Astrocyte (in vitro differentiated cells and primary cell): ENCODE measurements at regions not wholly inside any gene's neighbourhood (a gene's known extent, or its start where the extent isn't known, plus 50 kb on each side); places are given as distances from the start of the nearest gene placed in this dataset.
A peak's percentile ranks its signal among the peaks of the same experiment; 100 is the strongest.

Source experiments
- DNase-seq: peaks from one replicate; pipeline ENCODE4 v3.0.0-alpha.2; 2010; ENCODE audit warnings: low read depth
- FAIRE-seq: peaks from 2 replicates; lab custom pipeline; 2011; peaks lifted over from hg19 to GRCh38; lab: Jason Lieb, UNC
- H2AFZ ChIP-seq: 2 replicates; pipeline ENCODE4 v1.6.0; 2012; ENCODE audit warnings: low read depth, low read length, inconsistent platforms
- H3K27ac ChIP-seq: 2 replicates; pipeline ENCODE4 v1.5.1; 2011; ENCODE audit warnings: low read depth, low read length, inconsistent platforms
- H3K27me3 ChIP-seq: 2 replicates; pipeline ENCODE4 v1.6.0; 2011; ENCODE audit warnings: low read length, inconsistent platforms; ENCODE audit not compliant: insufficient read depth
- H3K36me3 ChIP-seq: 2 replicates; pipeline ENCODE4 v1.5.1; 2011; ENCODE audit warnings: low read length, inconsistent platforms; ENCODE audit not compliant: insufficient read depth
- H3K4me1 ChIP-seq: 2 replicates; pipeline ENCODE4 v1.5.1; 2011; ENCODE audit warnings: low read length, inconsistent platforms; ENCODE audit not compliant: insufficient read depth
- H3K4me2 ChIP-seq: 2 replicates; pipeline ENCODE4 v1.6.0; 2012; ENCODE audit warnings: low read length, inconsistent platforms
- H3K4me3 ChIP-seq: 2 replicates; pipeline ENCODE4 v1.5.1; 2011; ENCODE audit warnings: low read depth, mild to moderate bottlenecking, low read length, inconsistent platforms; ENCODE audit not compliant: insufficient read depth
- H3K79me2 ChIP-seq: 2 replicates; pipeline ENCODE4 v1.6.0; 2012; ENCODE audit warnings: mild to moderate bottlenecking, low read length, inconsistent platforms; ENCODE audit not compliant: insufficient read depth
- H3K9ac ChIP-seq: 2 replicates; pipeline ENCODE4 v1.6.0; 2012; ENCODE audit warnings: mild to moderate bottlenecking, low read length, inconsistent platforms
- H3K9me3 ChIP-seq: 2 replicates; pipeline ENCODE4 v1.5.1; 2012; ENCODE audit warnings: low read depth, mild to moderate bottlenecking, low read length, inconsistent platforms; ENCODE audit not compliant: insufficient read depth
- H4K20me1 ChIP-seq: 2 replicates; pipeline ENCODE4 v1.6.0; 2012; ENCODE audit warnings: low read length, inconsistent platforms; ENCODE audit not compliant: insufficient read depth
- H3K27ac Mint-ChIP-seq: one replicate; pipeline ENCODE4 v1.8.0; 2021; ENCODE audit warnings: mild to moderate bottlenecking, mixed read lengths; ENCODE audit not compliant: unreplicated experiment
- H3K27me3 Mint-ChIP-seq: one replicate; pipeline ENCODE4 v1.8.0; 2021; ENCODE audit warnings: low read depth, mixed read lengths; ENCODE audit not compliant: unreplicated experiment
- H3K36me3 Mint-ChIP-seq: one replicate; pipeline ENCODE4 v1.8.0; 2021; ENCODE audit warnings: low read depth, mixed read lengths; ENCODE audit not compliant: unreplicated experiment
- H3K4me1 Mint-ChIP-seq: one replicate; pipeline ENCODE4 v1.8.0; 2021; ENCODE audit warnings: low read depth, mixed read lengths; ENCODE audit not compliant: unreplicated experiment
- H3K4me3 Mint-ChIP-seq: one replicate; pipeline ENCODE4 v1.8.0; 2021; ENCODE audit warnings: mild to moderate bottlenecking, moderate library complexity, mixed read lengths; ENCODE audit not compliant: unreplicated experiment
- H3K9me3 Mint-ChIP-seq: one replicate; pipeline ENCODE4 v1.8.0; 2021; ENCODE audit warnings: mild to moderate bottlenecking, mixed read lengths; ENCODE audit not compliant: unreplicated experiment
- CTCF ChIP-seq: IDR thresholded peaks from 2 replicates; pipeline ENCODE4 v1.5.1; 2011; ENCODE audit warnings: low read depth, mild to moderate bottlenecking, inconsistent platforms, low read length, moderate library complexity; ENCODE audit not compliant: insufficient read depth
- EZH2 ChIP-seq: IDR thresholded peaks from 2 replicates; pipeline ENCODE4 v1.6.1; 2012; ENCODE audit warnings: mild to moderate bottlenecking, low read length, inconsistent platforms; ENCODE audit not compliant: insufficient read depth

DNA sequence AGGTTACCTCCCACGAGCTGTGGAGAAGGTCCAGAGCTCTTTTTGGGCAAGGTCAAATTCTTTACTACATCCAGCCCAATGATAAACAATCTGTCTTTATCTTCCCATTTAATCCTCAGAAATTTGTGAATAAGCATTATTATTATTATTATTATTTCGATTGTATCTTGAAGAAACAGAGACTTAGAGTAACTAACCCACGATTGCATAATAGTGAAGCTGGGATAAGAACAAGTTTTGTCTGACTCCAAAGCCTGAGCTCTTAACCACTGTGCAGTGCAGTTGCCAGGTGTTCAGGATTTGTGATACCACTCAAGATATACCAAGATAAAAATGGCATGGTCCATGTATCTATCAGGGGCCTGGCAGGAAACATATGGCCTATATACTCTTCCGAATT lies 166.5 kb upstream of the LDB2 start:
- Mint-ChIP-seq H3K4me3 (no peak overlapping the region), H3K4me1 (peaks cover 17% of the 10 kb centered on the region), H3K27ac (no peak overlapping the region), H3K36me3 (no peaks in the 10 kb centered on the region), H3K27me3 (no peaks in the 10 kb centered on the region), H3K9me3 (no peaks in the 10 kb centered on the region)
- H3K36me3 ChIP-seq: no peaks in the 10 kb centered on the region
- H3K4me1 ChIP-seq: peaks cover 35% of the 10 kb centered on the region
- no peak overlapping the region for H3K4me2 ChIP-seq
- TF ChIP-seq CTCF: no peak
- no peak for TF ChIP-seq EZH2
- H3K4me3 ChIP-seq: no peak overlapping the region
- H3K9me3 ChIP-seq: no peaks in the 10 kb centered on the region
- no peak overlapping the region for H2AFZ ChIP-seq
- no peak for DNase-seq
- no peak for FAIRE-seq
- H3K27ac ChIP-seq: no peak overlapping the region
- H3K79me2 ChIP-seq: no peaks in the 10 kb centered on the region
- H3K9ac ChIP-seq: no peak overlapping the region
- H3K27me3 ChIP-seq: no peaks in the 10 kb centered on the region
- H4K20me1 ChIP-seq: no peaks in the 10 kb centered on the region

GRCh38 chr4:17063888-17064287 lies 165.4 kb upstream of the LDB2 start:
- Mint-ChIP-seq H3K36me3 (no peaks in the 10 kb centered on the region), H3K4me3 (no peak overlapping the region), H3K27me3 (no peaks in the 10 kb centered on the region), H3K27ac (no peak overlapping the region), H3K4me1 (peaks cover 17% of the 10 kb centered on the region), H3K9me3 (no peaks in the 10 kb centered on the region)
- H4K20me1 ChIP-seq: no peaks in the 10 kb centered on the region
- H3K4me2 ChIP-seq: peak overlapping the region; percentile 42
- peak; percentile 82 for DNase-seq
- H3K36me3 ChIP-seq: no peaks in the 10 kb centered on the region
- TF ChIP-seq EZH2: no peak
- no peak for TF ChIP-seq CTCF
- no peak overlapping the region for H3K4me3 ChIP-seq
- no peaks in the 10 kb centered on the region for H3K9me3 ChIP-seq
- H3K79me2 ChIP-seq: no peaks in the 10 kb centered on the region
- peak overlapping the region; percentile 55 for H3K27ac ChIP-seq
- peak; percentile 37 for FAIRE-seq
- H3K27me3 ChIP-seq: no peaks in the 10 kb centered on the region
- peaks cover 39% of the 10 kb centered on the region for H3K4me1 ChIP-seq
- H3K9ac ChIP-seq: no peak overlapping the region
- H2AFZ ChIP-seq: no peak overlapping the region

DNA sequence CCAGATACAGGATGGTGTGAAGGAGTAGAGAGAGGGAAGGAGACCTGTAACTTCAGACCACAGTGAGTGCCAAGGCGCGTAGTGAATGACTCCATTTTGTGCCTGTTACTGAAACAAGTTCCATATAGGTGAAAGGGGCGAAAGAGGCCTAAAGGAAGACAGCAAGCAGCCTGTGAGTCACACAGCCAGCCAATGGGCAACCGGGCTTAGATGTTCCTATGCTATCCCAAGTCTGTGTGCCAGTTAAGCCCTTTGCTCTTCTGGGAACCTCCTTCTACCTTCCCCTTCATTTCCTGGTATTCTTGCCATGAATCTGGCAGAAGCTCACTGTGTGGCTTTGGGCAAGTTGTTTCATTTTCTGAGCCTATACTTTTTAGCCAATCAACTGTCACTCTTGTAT lies 161.8 kb upstream of the LDB2 start:
- Histone ChIP-seq H3K9me3 (no peaks in the 10 kb centered on the region), H3K4me2 (no peak overlapping the region), H3K79me2 (no peaks in the 10 kb centered on the region), H3K36me3 (no peaks in the 10 kb centered on the region), H3K27ac (no peak overlapping the region), H3K27me3 (no peaks in the 10 kb centered on the region), H2AFZ (no peak overlapping the region), H3K4me3 (no peak overlapping the region), H3K4me1 (peaks cover 23% of the 10 kb centered on the region), H4K20me1 (no peaks in the 10 kb centered on the region), H3K9ac (no peak overlapping the region)
- no peak overlapping the region for H3K4me3 Mint-ChIP-seq
- H3K27ac Mint-ChIP-seq: no peak overlapping the region
- H3K4me1 Mint-ChIP-seq: no peaks in the 10 kb centered on the region
- no peaks in the 10 kb centered on the region for H3K27me3 Mint-ChIP-seq
- FAIRE-seq (no peak), DNase-seq (no peak)
- H3K36me3 Mint-ChIP-seq: no peaks in the 10 kb centered on the region
- no peak for TF ChIP-seq EZH2
- no peak for TF ChIP-seq CTCF
- H3K9me3 Mint-ChIP-seq: no peaks in the 10 kb centered on the region
